IPS-18a (cell line): ENCODE measurements at regions not wholly inside any gene's neighbourhood (a gene's known extent, or its start where the extent isn't known, plus 50 kb on each side); places are given as distances from the start of the nearest gene placed in this dataset.
"Not testable (repeated sequence)": the region's sequence is repeated elsewhere in the genome, so short reads cannot be mapped to it uniquely, and the experiment has no call there.

Experiments
- H3K27ac ChIP-seq: one replicate; pipeline ENCODE4 v1.5.1; 2013; ENCODE audit warnings: low read length
- H3K27me3 ChIP-seq: one replicate; pipeline ENCODE4 v1.6.1; 2013; ENCODE audit warnings: mild to moderate bottlenecking, low read length; ENCODE audit not compliant: control insufficient read depth, insufficient read depth
- H3K36me3 ChIP-seq: one replicate; pipeline ENCODE4 v1.6.1; 2013; ENCODE audit warnings: low read depth, low read length; ENCODE audit not compliant: control insufficient read depth
- H3K4me1 ChIP-seq: one replicate; pipeline ENCODE4 v1.6.1; 2013; ENCODE audit warnings: low read depth, low read length; ENCODE audit not compliant: control insufficient read depth
- H3K4me3 ChIP-seq: one replicate; pipeline ENCODE4 v1.5.1; 2013; ENCODE audit warnings: low read length
- H3K9ac ChIP-seq: one replicate; pipeline ENCODE4 v1.6.1; 2013; ENCODE audit warnings: mild to moderate bottlenecking, low read length, moderate library complexity
- H3K9me3 ChIP-seq: one replicate; pipeline ENCODE4 v1.6.1; 2013; ENCODE audit warnings: low read depth, low read length; ENCODE audit not compliant: control insufficient read depth

- Histone ChIP-seq H3K36me3 (no peaks in the 10 kb centered on the region), H3K9ac (no peak overlapping the region), H3K27me3 (no peaks in the 10 kb centered on the region), H3K27ac (no peak overlapping the region), H3K9me3 (no peaks in the 10 kb centered on the region), H3K4me3 (no peak overlapping the region), H3K4me1 (no peaks in the 10 kb centered on the region)
Measured at GRCh38 chr2:111519071-111519470, 364.9 kb downstream of the ANAPC1 start.

GRCh38 chr2:111522231-111522768 lies 361.7 kb downstream of the ANAPC1 start:
- H3K4me3 ChIP-seq = no peak overlapping the region
- H3K4me1 ChIP-seq = no peaks in the 10 kb centered on the region
- no peaks in the 10 kb centered on the region for H3K27me3 ChIP-seq
- no peak overlapping the region for H3K27ac ChIP-seq
- no peaks in the 10 kb centered on the region for H3K9me3 ChIP-seq
- H3K36me3 ChIP-seq = no peaks in the 10 kb centered on the region
- no peak overlapping the region for H3K9ac ChIP-seq

DNA sequence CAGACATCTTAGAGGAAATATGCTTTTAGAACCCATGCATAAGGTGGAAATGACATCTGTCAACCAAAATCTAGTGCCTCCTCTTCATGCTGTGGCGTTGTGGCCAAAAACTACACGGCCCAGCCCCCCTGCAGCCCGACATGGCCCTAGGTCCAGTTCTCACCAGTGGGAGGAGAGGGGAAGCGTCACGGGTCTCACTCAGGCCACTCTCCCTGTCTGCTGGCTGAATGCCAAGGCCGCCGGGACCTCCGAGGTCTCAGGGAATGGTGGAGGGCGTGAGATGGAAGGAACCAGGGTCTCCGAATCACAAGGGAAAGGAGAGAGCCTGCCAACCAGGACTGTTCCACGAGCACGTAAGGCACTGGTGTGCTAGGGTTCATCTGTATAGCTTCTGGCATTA lies 361.0 kb downstream of the ANAPC1 start:
- Histone ChIP-seq H3K4me1 (no peaks in the 10 kb centered on the region), H3K27me3 (no peaks in the 10 kb centered on the region), H3K9ac (no peak overlapping the region), H3K9me3 (no peaks in the 10 kb centered on the region), H3K36me3 (no peaks in the 10 kb centered on the region), H3K4me3 (no peak overlapping the region), H3K27ac (no peak overlapping the region)

- not testable (repeated sequence) for H3K4me3 ChIP-seq, H3K4me1 ChIP-seq, H3K9me3 ChIP-seq, H3K9ac ChIP-seq, H3K27ac ChIP-seq, H3K27me3 ChIP-seq, H3K36me3 ChIP-seq
Measured at GRCh38 chr2:111525026-111525425, 359.0 kb downstream of the ANAPC1 start.

DNA sequence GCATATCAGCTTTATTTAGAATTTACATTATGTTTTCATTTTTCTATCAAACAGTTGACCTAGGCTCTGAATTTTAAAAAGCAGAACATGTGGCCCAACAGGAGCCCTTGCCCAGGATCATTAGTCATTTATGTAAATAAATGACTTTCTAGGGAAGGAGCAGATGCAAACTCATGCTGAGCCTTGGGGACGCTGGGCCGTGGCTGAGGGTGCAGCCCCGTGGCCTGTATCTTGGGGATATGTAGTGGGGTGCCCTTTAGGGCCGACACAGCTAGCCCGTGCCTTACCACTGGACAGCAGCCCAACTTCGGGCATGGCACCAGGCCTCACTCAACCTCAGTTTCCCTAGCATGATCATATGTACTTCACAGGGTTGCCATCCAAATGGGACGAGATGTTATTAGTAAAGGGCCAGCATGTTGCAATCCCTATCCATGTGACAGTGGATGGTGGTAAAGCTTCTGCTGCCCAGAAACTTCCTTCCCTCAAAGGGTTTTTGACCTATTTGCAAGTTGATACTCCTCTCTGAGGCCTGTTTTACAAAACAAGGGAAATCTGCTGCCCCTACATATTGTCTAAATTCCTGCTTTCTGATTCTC lies 357.9 kb downstream of the ANAPC1 start:
- H3K9me3 ChIP-seq, H3K4me1 ChIP-seq, H3K36me3 ChIP-seq, H3K27ac ChIP-seq, H3K27me3 ChIP-seq, H3K9ac ChIP-seq, H3K4me3 ChIP-seq: not testable (repeated sequence)

DNA sequence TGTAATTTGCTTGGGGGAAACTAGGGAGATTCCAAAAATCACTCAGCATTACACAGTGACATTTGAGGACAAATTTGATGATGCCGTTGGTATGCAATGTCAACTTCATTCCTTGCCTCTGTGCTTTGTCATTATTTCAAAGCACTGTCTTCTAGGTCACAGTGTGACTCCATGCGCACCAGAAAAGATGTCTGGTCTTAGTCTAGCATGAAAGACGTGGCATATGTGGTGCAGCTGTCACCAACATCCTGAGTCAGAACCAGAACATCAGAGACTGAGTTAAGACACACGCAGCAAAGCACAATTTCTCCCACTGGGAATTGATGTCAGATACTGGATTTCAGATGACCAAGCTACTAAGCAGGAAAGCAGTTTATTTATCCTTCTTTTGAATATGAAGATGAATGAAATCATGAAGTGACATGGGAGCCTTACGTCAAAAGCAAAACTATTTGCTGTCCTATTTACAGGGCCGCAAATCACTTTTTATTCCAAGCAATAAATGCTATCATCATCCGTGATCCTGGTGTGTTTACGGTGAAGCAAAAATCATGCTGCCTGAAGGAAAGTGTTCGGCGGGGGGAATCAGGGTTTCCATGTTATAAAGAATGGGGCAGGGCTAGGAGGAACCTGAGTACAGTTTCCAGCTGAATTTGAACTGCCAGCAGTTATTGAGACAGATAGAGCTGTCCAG lies 356.1 kb downstream of the ANAPC1 start:
- H3K27ac ChIP-seq, H3K9me3 ChIP-seq: not testable (repeated sequence)

DNA sequence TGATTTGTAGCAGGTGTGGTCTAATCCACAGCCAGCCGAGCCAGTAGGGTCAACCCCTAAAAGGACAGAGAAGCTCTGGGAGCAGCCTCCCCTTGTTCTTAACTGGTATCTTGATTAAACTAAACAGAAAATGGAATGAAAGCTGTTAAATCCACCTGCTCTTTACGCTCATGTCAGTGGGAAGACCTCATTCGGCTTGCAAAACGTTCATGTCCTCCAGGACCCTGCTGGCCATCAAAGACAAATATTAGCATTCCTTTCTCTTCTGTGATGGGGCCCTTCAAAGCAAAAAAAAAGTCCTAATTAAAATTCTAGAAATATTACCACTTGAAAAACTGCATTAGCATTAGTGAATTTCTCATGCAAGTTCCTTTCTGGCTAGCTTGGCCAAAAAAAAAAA lies 355.0 kb downstream of the ANAPC1 start:
- not testable (repeated sequence) for H3K27me3 ChIP-seq, H3K9me3 ChIP-seq, H3K27ac ChIP-seq, H3K4me3 ChIP-seq, H3K36me3 ChIP-seq, H3K4me1 ChIP-seq, H3K9ac ChIP-seq

More for the DNA sequence above, 356.1 kb downstream of the ANAPC1 start:
- not testable (repeated sequence) for H3K36me3 ChIP-seq, H3K9ac ChIP-seq, H3K4me3 ChIP-seq, H3K27me3 ChIP-seq, H3K4me1 ChIP-seq

- H3K4me1 ChIP-seq, H3K4me3 ChIP-seq, H3K27me3 ChIP-seq, H3K27ac ChIP-seq, H3K9me3 ChIP-seq, H3K36me3 ChIP-seq, H3K9ac ChIP-seq: not testable (repeated sequence)
Measured at GRCh38 chr2:111530239-111530965, 353.6 kb downstream of the ANAPC1 start.

DNA sequence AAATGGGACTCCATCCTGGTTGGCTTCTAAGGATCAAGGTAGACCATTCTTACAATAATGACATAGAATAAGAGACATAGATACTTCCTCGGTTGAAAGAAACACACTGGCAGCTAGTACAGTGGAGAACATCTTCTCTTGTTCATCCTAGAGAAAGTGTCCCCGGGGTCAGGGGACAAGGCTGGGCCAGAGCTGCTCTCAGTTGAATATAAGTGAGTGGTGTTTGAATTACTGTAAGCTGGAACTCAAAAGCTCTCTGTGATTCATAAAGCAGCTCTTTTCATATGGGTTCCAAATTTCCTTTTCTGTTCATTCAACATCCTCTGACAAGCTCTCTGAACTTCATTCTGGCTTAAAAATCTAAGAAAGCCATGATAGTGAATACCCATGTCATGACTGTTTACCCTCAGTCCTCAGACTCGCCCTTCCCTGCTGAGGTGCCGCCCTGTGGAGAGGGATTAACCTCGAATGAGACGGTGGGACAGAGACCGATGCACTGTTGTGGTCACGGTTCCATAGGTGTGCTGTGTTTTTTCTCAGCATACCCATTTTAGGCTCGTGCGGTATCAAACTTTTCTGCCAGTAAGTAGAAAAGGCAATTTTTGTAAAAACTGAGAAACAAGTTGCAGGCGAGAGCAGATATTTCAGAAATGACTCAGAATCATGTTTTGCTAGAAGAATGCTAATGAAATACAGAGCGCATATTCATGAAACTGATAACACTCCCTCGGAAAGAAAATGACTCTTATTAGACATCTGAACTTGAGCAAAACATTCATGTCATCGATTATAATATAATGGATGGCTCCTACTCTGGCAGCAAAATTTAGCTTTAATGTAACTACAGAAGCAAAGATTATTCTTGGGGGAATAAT lies 351.1 kb downstream of the ANAPC1 start:
- not testable (repeated sequence) for H3K9me3 ChIP-seq, H3K4me3 ChIP-seq, H3K27ac ChIP-seq, H3K36me3 ChIP-seq, H3K9ac ChIP-seq, H3K27me3 ChIP-seq, H3K4me1 ChIP-seq

- not testable (repeated sequence) for H3K27me3 ChIP-seq, H3K9me3 ChIP-seq, H3K27ac ChIP-seq, H3K4me1 ChIP-seq, H3K4me3 ChIP-seq, H3K36me3 ChIP-seq, H3K9ac ChIP-seq
Measured at GRCh38 chr2:111533557-111534247, 350.3 kb downstream of the ANAPC1 start.

- H3K4me1 ChIP-seq = peaks cover 8% of the 10 kb centered on the region
- H3K27ac ChIP-seq = no peak overlapping the region
- no peak overlapping the region for H3K4me3 ChIP-seq
- no peaks in the 10 kb centered on the region for H3K36me3 ChIP-seq
- H3K9me3 ChIP-seq = no peaks in the 10 kb centered on the region
- H3K27me3 ChIP-seq = no peaks in the 10 kb centered on the region
- H3K9ac ChIP-seq = no peak overlapping the region
Measured at GRCh38 chr2:111534910-111535352, 349.1 kb downstream of the ANAPC1 start.
